ENCODE measurements at regions not wholly inside any gene's neighbourhood (a gene's known extent, or its start where the extent isn't known, plus 50 kb on each side); places are given as distances from the start of the nearest gene placed in this dataset.
"Not testable (repeated sequence)": the region's sequence is repeated elsewhere in the genome, so short reads cannot be mapped to it uniquely, and the experiment has no call there.

GRCh38 chr1:241440904-241441303, 78.7 kb downstream of the FH start:
- H3K4me1 ChIP-seq (ENCODE audit: control insufficient read depth in 1 of 2, insufficient read depth in 2 of 2, low read length in 2 of 2): no peaks in the 10 kb centered on the region
- no peak overlapping the region for H3K4me3 ChIP-seq (ENCODE audit: low read depth, low read length)
- H4K91ac ChIP-seq (ENCODE audit: low read depth, low read length): no peak overlapping the region
- H3K4ac ChIP-seq (ENCODE audit: low read depth, low read length): no peak overlapping the region
- H3K27me3 ChIP-seq (ENCODE audit: insufficient read depth, low read length): no peaks in the 10 kb centered on the region
- H3K18ac ChIP-seq (ENCODE audit: low read length): no peak overlapping the region
- no peak overlapping the region for H4K12ac ChIP-seq (ENCODE audit: low read depth, low read length)
- no peak overlapping the region for H3K4me2 ChIP-seq (ENCODE audit: low read length)
- H4K8ac ChIP-seq (ENCODE audit: low read depth, low read length): no peak overlapping the region
- H3K36me3 ChIP-seq (ENCODE audit: control insufficient read depth in 1 of 2, insufficient read depth in 2 of 2, low read length in 2 of 2): no peaks in the 10 kb centered on the region
- no peak overlapping the region for H2AFZ ChIP-seq (ENCODE audit: insufficient read depth, low read length, poor library complexity)
- no peak overlapping the region for H2AK5ac ChIP-seq (ENCODE audit: low read length)
- H2BK120ac ChIP-seq (ENCODE audit: insufficient read depth, low read length, poor library complexity): no peak overlapping the region
- no peaks in the 10 kb centered on the region for H3K9me3 ChIP-seq (ENCODE audit: insufficient read depth, low read depth, low read length)
- no peak for DNase-seq
- WGBS (ENCODE audit: extremely low coverage, insufficient coverage, insufficient read length): no CpG with 5 or more reads among the region's 2 CpGs
- no peak overlapping the region for H3K23ac ChIP-seq (ENCODE audit: low read length)
- H3K79me2 ChIP-seq (ENCODE audit: control insufficient read depth, insufficient read depth, low read length, poor library complexity): no peaks in the 10 kb centered on the region
- no peak overlapping the region for H3K27ac ChIP-seq (ENCODE audit: low read depth, low read length)
- no peak overlapping the region for H3K14ac ChIP-seq (ENCODE audit: low read length)
- no peak overlapping the region for H2BK12ac ChIP-seq (ENCODE audit: low read length)
- H3K79me1 ChIP-seq (ENCODE audit: low read length): no peaks in the 10 kb centered on the region
- no peak overlapping the region for H2BK5ac ChIP-seq (ENCODE audit: low read depth, low read length, poor library complexity)
- no peak overlapping the region for H3K9ac ChIP-seq (ENCODE audit: low read length)

GRCh38 chr1:241438686-241439085, 80.9 kb downstream of the FH start:
- DNase-seq; H4K12ac ChIP-seq (ENCODE audit: low read depth, low read length); H3K79me2 ChIP-seq (ENCODE audit: control insufficient read depth, insufficient read depth, low read length, poor library complexity); H3K27ac ChIP-seq (ENCODE audit: low read depth, low read length); H3K9ac ChIP-seq (ENCODE audit: low read length); H2BK12ac ChIP-seq (ENCODE audit: low read length); H3K4me3 ChIP-seq (ENCODE audit: low read depth, low read length); H3K23ac ChIP-seq (ENCODE audit: low read length); H2AFZ ChIP-seq (ENCODE audit: insufficient read depth, low read length, poor library complexity); H4K8ac ChIP-seq (ENCODE audit: low read depth, low read length); H4K91ac ChIP-seq (ENCODE audit: low read depth, low read length); H3K4me2 ChIP-seq (ENCODE audit: low read length); H3K79me1 ChIP-seq (ENCODE audit: low read length); H3K4ac ChIP-seq (ENCODE audit: low read depth, low read length); H3K14ac ChIP-seq (ENCODE audit: low read length); H3K18ac ChIP-seq (ENCODE audit: low read length); H3K9me3 ChIP-seq (ENCODE audit: insufficient read depth, low read depth, low read length); H2BK120ac ChIP-seq (ENCODE audit: insufficient read depth, low read length, poor library complexity); H3K36me3 ChIP-seq (ENCODE audit: control insufficient read depth in 1 of 2, insufficient read depth in 2 of 2, low read length in 2 of 2); H2BK5ac ChIP-seq (ENCODE audit: low read depth, low read length, poor library complexity); H2AK5ac ChIP-seq (ENCODE audit: low read length); H3K4me1 ChIP-seq (ENCODE audit: control insufficient read depth in 1 of 2, insufficient read depth in 2 of 2, low read length in 2 of 2); H3K27me3 ChIP-seq (ENCODE audit: insufficient read depth, low read length): not testable (repeated sequence)
- no CpG with 5 or more reads among the region's 2 CpGs for WGBS (ENCODE audit: extremely low coverage, insufficient coverage, insufficient read length)

GRCh38 chr1:241432241-241432640, 75.2 kb upstream of the RGS7 start:
- Histone ChIP-seq H3K9ac (ENCODE audit: low read length) (no peak overlapping the region), H3K14ac (ENCODE audit: low read length) (no peak overlapping the region), H3K9me3 (ENCODE audit: insufficient read depth, low read depth, low read length) (no peaks in the 10 kb centered on the region), H3K18ac (ENCODE audit: low read length) (no peak overlapping the region), H2BK5ac (ENCODE audit: low read depth, low read length, poor library complexity) (no peak overlapping the region), H3K4ac (ENCODE audit: low read depth, low read length) (no peak overlapping the region), H3K23ac (ENCODE audit: low read length) (no peak overlapping the region), H3K36me3 (ENCODE audit: control insufficient read depth in 1 of 2, insufficient read depth in 2 of 2, low read length in 2 of 2) (no peaks in the 10 kb centered on the region), H3K27me3 (ENCODE audit: insufficient read depth, low read length) (no peaks in the 10 kb centered on the region), H4K8ac (ENCODE audit: low read depth, low read length) (no peak overlapping the region), H3K79me1 (ENCODE audit: low read length) (no peaks in the 10 kb centered on the region), H3K27ac (ENCODE audit: low read depth, low read length) (no peak overlapping the region), H4K12ac (ENCODE audit: low read depth, low read length) (no peak overlapping the region), H2AK5ac (ENCODE audit: low read length) (no peak overlapping the region), H3K79me2 (ENCODE audit: control insufficient read depth, insufficient read depth, low read length, poor library complexity) (no peaks in the 10 kb centered on the region), H2AFZ (ENCODE audit: insufficient read depth, low read length, poor library complexity) (no peak overlapping the region), H3K4me2 (ENCODE audit: low read length) (no peak overlapping the region), H2BK120ac (ENCODE audit: insufficient read depth, low read length, poor library complexity) (no peak overlapping the region), H3K4me3 (ENCODE audit: low read depth, low read length) (no peak overlapping the region), H3K4me1 (ENCODE audit: control insufficient read depth in 1 of 2, insufficient read depth in 2 of 2, low read length in 2 of 2) (no peaks in the 10 kb centered on the region), H2BK12ac (ENCODE audit: low read length) (no peak overlapping the region), H4K91ac (ENCODE audit: low read depth, low read length) (no peak overlapping the region)
- peak in 1 of 2 donors; percentile 66 for DNase-seq
- no CpG with 5 or more reads among the region's 4 CpGs for WGBS (ENCODE audit: extremely low coverage, insufficient coverage, insufficient read length)

GRCh38 chr1:241425091-241425490, 68.1 kb upstream of the RGS7 start:
- H3K14ac ChIP-seq (ENCODE audit: low read length); H3K4ac ChIP-seq (ENCODE audit: low read depth, low read length); H3K9me3 ChIP-seq (ENCODE audit: insufficient read depth, low read depth, low read length); H3K23ac ChIP-seq (ENCODE audit: low read length); H2AK5ac ChIP-seq (ENCODE audit: low read length); H3K79me2 ChIP-seq (ENCODE audit: control insufficient read depth, insufficient read depth, low read length, poor library complexity); H3K4me2 ChIP-seq (ENCODE audit: low read length); H3K9ac ChIP-seq (ENCODE audit: low read length); H3K27ac ChIP-seq (ENCODE audit: low read depth, low read length); H3K4me1 ChIP-seq (ENCODE audit: control insufficient read depth in 1 of 2, insufficient read depth in 2 of 2, low read length in 2 of 2); H4K91ac ChIP-seq (ENCODE audit: low read depth, low read length); H4K8ac ChIP-seq (ENCODE audit: low read depth, low read length); H2BK5ac ChIP-seq (ENCODE audit: low read depth, low read length, poor library complexity); H2BK12ac ChIP-seq (ENCODE audit: low read length); H3K4me3 ChIP-seq (ENCODE audit: low read depth, low read length); H2AFZ ChIP-seq (ENCODE audit: insufficient read depth, low read length, poor library complexity); H3K18ac ChIP-seq (ENCODE audit: low read length); H4K12ac ChIP-seq (ENCODE audit: low read depth, low read length); H2BK120ac ChIP-seq (ENCODE audit: insufficient read depth, low read length, poor library complexity); H3K79me1 ChIP-seq (ENCODE audit: low read length); DNase-seq; H3K36me3 ChIP-seq (ENCODE audit: control insufficient read depth in 1 of 2, insufficient read depth in 2 of 2, low read length in 2 of 2): not testable (repeated sequence)
- WGBS (ENCODE audit: extremely low coverage, insufficient coverage, insufficient read length): no CpG with 5 or more reads among the region's 4 CpGs
- peaks cover 10% of the 10 kb centered on the region for H3K27me3 ChIP-seq (ENCODE audit: insufficient read depth, low read length)

Measured in trophoblast cell (in vitro differentiated cells and primary cell).